Ishikawa (cell line): ENCODE measurements at regions not wholly inside any gene's neighbourhood (a gene's known extent, or its start where the extent isn't known, plus 50 kb on each side); places are given as distances from the start of the nearest gene placed in this dataset.

Source experiments
- CEBPB ChIP-seq: IDR thresholded peaks from 2 replicates; pipeline ENCODE4 v1.6.1; 2012
- EP300 ChIP-seq: IDR thresholded peaks from 2 replicates; pipeline ENCODE4 v1.6.1; 2012; ENCODE audit warnings: borderline replicate concordance
- NFIC ChIP-seq: IDR thresholded peaks from 2 replicates; pipeline ENCODE4 v1.6.1; 2012
- TCF12 ChIP-seq: IDR thresholded peaks from 2 replicates; pipeline ENCODE4 v1.6.1; 2012; ENCODE audit warnings: low read depth
- YY1 ChIP-seq: IDR thresholded peaks from 2 replicates; pipeline ENCODE4 v1.6.1; 2012; ENCODE audit warnings: low read depth
- TF ChIP-seq, protein P1 (sequence below): IDR thresholded peaks from 2 replicates; pipeline ENCODE4 v1.6.1; 2012; ENCODE audit warnings: low read depth, mild to moderate bottlenecking
- TF ChIP-seq, protein P2 (sequence below): IDR thresholded peaks from 2 replicates; pipeline ENCODE4 v1.6.1; 2012

DNA sequence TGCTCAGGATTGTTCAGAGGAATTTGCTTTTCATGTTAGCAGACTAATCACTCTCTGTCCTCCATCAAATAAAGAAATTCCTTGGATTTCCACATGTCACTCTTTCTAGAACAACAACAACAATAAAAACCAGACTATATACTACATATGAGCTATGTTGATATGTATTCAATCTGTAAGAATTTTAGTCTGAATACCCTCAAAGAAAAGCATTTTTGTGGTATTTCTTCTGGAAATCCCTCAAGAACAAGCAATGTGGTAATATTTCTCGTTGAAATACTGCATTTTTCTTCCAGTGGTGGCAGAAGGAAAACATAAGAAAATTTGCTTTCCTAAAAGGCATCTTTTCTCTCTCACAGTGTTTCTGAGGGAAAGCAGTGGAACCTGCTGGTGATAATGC lies 312.6 kb upstream of the RSPO3 start:
- TF ChIP-seq CEBPB, result no peak
- TF ChIP-seq, protein P1, sequence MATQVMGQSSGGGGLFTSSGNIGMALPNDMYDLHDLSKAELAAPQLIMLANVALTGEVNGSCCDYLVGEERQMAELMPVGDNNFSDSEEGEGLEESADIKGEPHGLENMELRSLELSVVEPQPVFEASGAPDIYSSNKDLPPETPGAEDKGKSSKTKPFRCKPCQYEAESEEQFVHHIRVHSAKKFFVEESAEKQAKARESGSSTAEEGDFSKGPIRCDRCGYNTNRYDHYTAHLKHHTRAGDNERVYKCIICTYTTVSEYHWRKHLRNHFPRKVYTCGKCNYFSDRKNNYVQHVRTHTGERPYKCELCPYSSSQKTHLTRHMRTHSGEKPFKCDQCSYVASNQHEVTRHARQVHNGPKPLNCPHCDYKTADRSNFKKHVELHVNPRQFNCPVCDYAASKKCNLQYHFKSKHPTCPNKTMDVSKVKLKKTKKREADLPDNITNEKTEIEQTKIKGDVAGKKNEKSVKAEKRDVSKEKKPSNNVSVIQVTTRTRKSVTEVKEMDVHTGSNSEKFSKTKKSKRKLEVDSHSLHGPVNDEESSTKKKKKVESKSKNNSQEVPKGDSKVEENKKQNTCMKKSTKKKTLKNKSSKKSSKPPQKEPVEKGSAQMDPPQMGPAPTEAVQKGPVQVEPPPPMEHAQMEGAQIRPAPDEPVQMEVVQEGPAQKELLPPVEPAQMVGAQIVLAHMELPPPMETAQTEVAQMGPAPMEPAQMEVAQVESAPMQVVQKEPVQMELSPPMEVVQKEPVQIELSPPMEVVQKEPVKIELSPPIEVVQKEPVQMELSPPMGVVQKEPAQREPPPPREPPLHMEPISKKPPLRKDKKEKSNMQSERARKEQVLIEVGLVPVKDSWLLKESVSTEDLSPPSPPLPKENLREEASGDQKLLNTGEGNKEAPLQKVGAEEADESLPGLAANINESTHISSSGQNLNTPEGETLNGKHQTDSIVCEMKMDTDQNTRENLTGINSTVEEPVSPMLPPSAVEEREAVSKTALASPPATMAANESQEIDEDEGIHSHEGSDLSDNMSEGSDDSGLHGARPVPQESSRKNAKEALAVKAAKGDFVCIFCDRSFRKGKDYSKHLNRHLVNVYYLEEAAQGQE, result no peak
- TF ChIP-seq, protein P2, sequence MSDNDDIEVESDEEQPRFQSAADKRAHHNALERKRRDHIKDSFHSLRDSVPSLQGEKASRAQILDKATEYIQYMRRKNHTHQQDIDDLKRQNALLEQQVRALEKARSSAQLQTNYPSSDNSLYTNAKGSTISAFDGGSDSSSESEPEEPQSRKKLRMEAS, result no peak
- TF ChIP-seq YY1, result no peak
- no peak for TF ChIP-seq TCF12
- no peak for TF ChIP-seq NFIC
- TF ChIP-seq EP300, result no peak
